ENCODE measurements at regions not wholly inside any gene's neighbourhood (a gene's known extent, or its start where the extent isn't known, plus 50 kb on each side); places are given as distances from the start of the nearest gene placed in this dataset.
A peak's percentile ranks its signal among the peaks of the same experiment; 100 is the strongest.

- no peaks in the 10 kb centered on the region for H3K9me3 Mint-ChIP-seq
These were observed 314.4 kb downstream of the PLK2 start for GRCh38 chr5:58145397-58145934.

GRCh38 chr5:58143727-58144126, 316.2 kb downstream of the PLK2 start:
- no peak overlapping the region for H3K4me3 Mint-ChIP-seq
- DNase-seq (no peak), ATAC-seq (replicated peaks) (no peak)
- no peaks in the 10 kb centered on the region for H3K27me3 Mint-ChIP-seq
- H3K36me3 Mint-ChIP-seq: no peaks in the 10 kb centered on the region
- no peak overlapping the region for H3K27ac Mint-ChIP-seq
- no peaks in the 10 kb centered on the region for H3K4me1 Mint-ChIP-seq
- no peaks in the 10 kb centered on the region for H3K9me3 Mint-ChIP-seq

More at GRCh38 chr5:58145397-58145934, 314.4 kb downstream of the PLK2 start:
- DNase-seq (no peak), ATAC-seq (replicated peaks) (no peak)
- no peak overlapping the region for H3K27ac Mint-ChIP-seq
- no peaks in the 10 kb centered on the region for H3K36me3 Mint-ChIP-seq
- H3K4me3 Mint-ChIP-seq: no peak overlapping the region
- H3K27me3 Mint-ChIP-seq: no peaks in the 10 kb centered on the region
- no peaks in the 10 kb centered on the region for H3K4me1 Mint-ChIP-seq

GRCh38 chr5:58143181-58143580, 316.7 kb downstream of the PLK2 start:
- Mint-ChIP-seq H3K4me1 (no peaks in the 10 kb centered on the region), H3K36me3 (no peaks in the 10 kb centered on the region), H3K27ac (no peak overlapping the region)

DNA sequence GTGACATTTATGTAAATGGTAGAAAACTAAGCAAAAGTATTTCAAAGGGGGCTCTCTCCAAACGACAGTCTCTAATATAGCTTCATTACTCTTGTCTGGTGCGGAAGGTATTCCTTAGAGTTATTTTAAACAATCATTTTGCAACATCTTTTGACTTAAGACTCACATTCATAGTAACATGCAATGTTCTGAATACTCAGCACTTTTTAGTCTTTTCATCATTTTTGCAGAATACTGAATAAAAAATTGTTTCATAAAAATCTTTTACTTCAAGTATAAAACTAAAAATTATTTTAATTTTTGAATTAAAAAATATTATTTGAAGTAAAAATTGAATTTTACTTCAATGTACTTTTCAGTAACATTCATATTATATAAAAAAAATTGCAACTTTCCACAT, 321.1 kb downstream of the PLK2 start:
- DNase-seq (no peak), ATAC-seq (replicated peaks) (no peak)
- Mint-ChIP-seq H3K36me3 (no peaks in the 10 kb centered on the region), H3K9me3 (no peaks in the 10 kb centered on the region), H3K27me3 (peaks cover 0 to 5% of the 10 kb centered on the region in 2 donors), H3K27ac (no peak overlapping the region), H3K4me1 (no peaks in the 10 kb centered on the region), H3K4me3 (no peak overlapping the region)

More at GRCh38 chr5:58143181-58143580, 316.7 kb downstream of the PLK2 start:
- Mint-ChIP-seq H3K27me3 (no peaks in the 10 kb centered on the region), H3K4me3 (no peak overlapping the region), H3K9me3 (no peaks in the 10 kb centered on the region)
- no peak for DNase-seq
- no peak for ATAC-seq (replicated peaks)

DNA sequence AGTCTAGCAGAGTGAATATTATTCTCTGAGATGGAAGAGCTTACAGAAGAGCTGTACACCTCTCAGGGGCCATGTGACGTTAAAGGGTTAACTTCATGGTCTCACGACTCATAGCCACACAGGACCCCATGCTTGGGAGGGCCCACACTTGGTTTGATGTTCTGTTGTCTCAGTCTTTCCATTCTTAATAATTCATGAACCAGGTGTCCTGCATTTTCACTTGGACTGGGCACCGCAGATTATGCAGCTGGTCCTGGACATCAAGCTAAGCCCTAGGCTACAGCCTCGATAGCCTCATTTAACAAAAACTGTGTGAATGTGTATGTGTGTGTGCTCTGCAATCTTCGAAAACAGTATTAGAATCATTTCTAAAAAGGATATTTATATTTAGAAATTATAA, 323.5 kb downstream of the PLK2 start:
- H3K4me1 Mint-ChIP-seq: no peaks in the 10 kb centered on the region
- DNase-seq (no peak), ATAC-seq (replicated peaks) (no peak)
- no peak overlapping the region for H3K4me3 Mint-ChIP-seq
- H3K36me3 Mint-ChIP-seq: no peaks in the 10 kb centered on the region
- no peak overlapping the region for H3K27ac Mint-ChIP-seq
- H3K27me3 Mint-ChIP-seq: peaks cover 0 to 5% of the 10 kb centered on the region in 2 donors
- no peaks in the 10 kb centered on the region for H3K9me3 Mint-ChIP-seq

GRCh38 chr5:58135571-58136335, 324.1 kb downstream of the PLK2 start:
- Mint-ChIP-seq H3K27ac (no peak overlapping the region), H3K4me3 (no peak overlapping the region), H3K27me3 (peaks cover 0 to 5% of the 10 kb centered on the region in 2 donors), H3K4me1 (no peaks in the 10 kb centered on the region), H3K9me3 (no peaks in the 10 kb centered on the region), H3K36me3 (no peaks in the 10 kb centered on the region)
- DNase-seq (no peak), ATAC-seq (replicated peaks) (peak in 1 of 2 donors; percentile 33)

DNA sequence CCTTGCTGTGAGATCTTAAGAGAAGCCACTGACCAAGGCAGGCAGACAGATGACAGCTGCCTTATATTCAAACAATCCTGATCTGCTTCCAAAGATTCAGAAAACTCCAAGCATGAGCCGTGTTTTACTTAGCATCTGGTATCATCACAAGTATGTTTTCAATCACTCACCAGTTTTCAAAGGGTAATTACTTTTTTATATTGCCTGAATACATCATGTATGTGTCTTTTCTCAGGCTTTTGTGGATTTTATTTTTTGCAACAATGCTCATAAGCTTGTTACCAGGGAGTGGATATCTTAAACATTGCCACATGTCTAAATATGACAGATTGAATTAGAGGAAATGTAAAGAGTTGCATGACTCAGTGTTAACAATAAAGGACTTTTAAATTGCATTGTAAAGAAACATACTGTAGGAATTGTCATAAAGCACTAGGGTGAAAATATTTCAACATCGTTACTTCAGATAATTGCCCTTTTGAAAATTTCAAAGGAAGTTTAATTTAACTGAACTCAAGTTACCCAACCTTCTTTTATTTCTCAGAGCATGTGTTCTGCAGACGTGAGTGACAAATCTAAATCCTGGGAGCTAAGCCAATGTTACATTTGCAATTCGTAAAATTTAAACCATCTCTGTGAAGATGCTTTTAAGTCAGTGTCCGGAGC, 326.1 kb downstream of the PLK2 start:
- DNase-seq (no peak), ATAC-seq (replicated peaks) (no peak)
- peaks cover 0 to 5% of the 10 kb centered on the region in 2 donors for H3K27me3 Mint-ChIP-seq
- H3K4me3 Mint-ChIP-seq: no peak overlapping the region
- no peaks in the 10 kb centered on the region for H3K9me3 Mint-ChIP-seq
- no peaks in the 10 kb centered on the region for H3K36me3 Mint-ChIP-seq
- no peaks in the 10 kb centered on the region for H3K4me1 Mint-ChIP-seq
- no peak overlapping the region for H3K27ac Mint-ChIP-seq

GRCh38 chr5:58133216-58133615, 326.7 kb downstream of the PLK2 start:
- Mint-ChIP-seq H3K4me3 (no peak overlapping the region), H3K36me3 (no peaks in the 10 kb centered on the region), H3K4me1 (no peaks in the 10 kb centered on the region), H3K27ac (no peak overlapping the region), H3K27me3 (peaks cover 0 to 5% of the 10 kb centered on the region in 2 donors), H3K9me3 (no peaks in the 10 kb centered on the region)
- no peak for ATAC-seq (replicated peaks)
- DNase-seq: no peak

DNA sequence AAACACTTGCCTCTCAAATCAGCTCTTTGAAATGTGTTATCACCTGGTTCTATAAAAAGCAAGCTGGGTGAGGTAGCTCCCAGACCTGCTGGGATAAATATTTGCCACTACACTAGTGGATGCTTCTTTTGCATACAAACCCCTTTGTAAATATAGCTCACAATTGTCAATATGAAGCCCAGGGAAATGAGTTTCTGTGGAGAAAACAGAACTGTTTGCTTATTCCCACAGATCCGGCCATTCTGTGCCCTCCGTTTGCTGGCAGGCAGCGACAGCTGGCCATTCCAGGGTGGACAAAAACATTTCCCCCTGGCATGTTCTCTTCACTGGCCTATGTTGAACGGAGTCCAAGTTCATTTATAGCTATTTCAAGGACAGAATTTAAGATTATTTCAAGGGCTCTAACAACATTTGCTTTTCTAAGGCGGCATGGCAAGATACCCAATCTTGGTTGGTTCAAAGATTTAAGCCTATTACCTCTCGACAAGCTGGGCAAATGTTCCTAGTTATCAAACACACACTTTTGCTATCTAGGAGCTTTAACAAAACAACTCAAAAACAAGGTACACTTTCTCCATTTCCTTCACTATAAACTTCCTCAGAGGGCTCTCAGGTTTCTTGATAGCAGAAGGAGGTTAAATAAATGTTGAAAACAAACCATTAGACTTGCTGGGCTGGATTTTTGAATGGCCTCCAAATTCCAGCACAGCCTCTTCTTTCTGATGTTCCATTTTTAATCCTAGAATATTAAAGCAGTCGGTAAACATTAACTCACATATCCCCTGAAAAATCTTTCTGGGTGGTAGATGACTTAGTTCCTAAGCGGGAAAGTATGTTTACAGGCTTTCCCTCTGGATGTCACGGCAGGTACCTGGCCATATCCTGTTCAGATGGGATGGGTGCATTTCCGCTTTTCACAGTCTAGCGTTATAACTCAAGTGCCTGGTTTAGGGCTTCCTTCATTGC, 332.3 kb downstream of the PLK2 start:
- no peak overlapping the region for H3K4me3 Mint-ChIP-seq
- ATAC-seq (replicated peaks): no peak

DNA sequence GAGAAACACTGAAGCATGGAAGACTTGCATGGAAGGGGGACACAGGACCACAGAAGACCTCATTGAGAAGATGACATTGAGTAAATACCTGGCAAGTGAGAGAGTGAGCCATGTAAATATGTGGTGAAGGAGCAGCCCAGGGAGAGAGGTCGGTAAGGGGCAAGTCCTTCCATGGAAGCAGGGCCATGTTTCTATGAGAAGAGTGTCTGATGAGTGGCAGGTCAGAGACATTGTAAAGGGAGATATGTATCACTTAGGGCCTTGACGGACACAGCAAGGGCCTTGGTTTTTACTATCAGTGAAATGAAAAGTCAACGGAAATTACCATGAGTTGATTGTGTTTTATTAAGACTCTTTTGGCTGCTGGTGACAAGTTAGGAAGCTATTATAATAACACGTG, 336.4 kb downstream of the PLK2 start:
- H3K36me3 Mint-ChIP-seq: no peaks in the 10 kb centered on the region
- DNase-seq: no peak
- peaks cover 0 to 1% of the 10 kb centered on the region in 2 donors for H3K27me3 Mint-ChIP-seq
- no peaks in the 10 kb centered on the region for H3K9me3 Mint-ChIP-seq
- ATAC-seq (replicated peaks): no peak
- H3K4me3 Mint-ChIP-seq: no peak overlapping the region
- no peaks in the 10 kb centered on the region for H3K4me1 Mint-ChIP-seq
- no peak overlapping the region for H3K27ac Mint-ChIP-seq

More for the DNA sequence above, 332.3 kb downstream of the PLK2 start:
- H3K27ac Mint-ChIP-seq: no peak overlapping the region
- no peaks in the 10 kb centered on the region for H3K4me1 Mint-ChIP-seq
- H3K27me3 Mint-ChIP-seq: no peaks in the 10 kb centered on the region
- no peak for DNase-seq
- no peaks in the 10 kb centered on the region for H3K9me3 Mint-ChIP-seq
- no peaks in the 10 kb centered on the region for H3K36me3 Mint-ChIP-seq

- ATAC-seq (replicated peaks) (no peak), DNase-seq (no peak)
- Mint-ChIP-seq H3K4me1 (no peaks in the 10 kb centered on the region), H3K36me3 (no peaks in the 10 kb centered on the region), H3K27me3 (peaks cover 0 to 4% of the 10 kb centered on the region in 2 donors), H3K4me3 (no peak overlapping the region), H3K27ac (no peak overlapping the region), H3K9me3 (no peaks in the 10 kb centered on the region)
These were observed 337.0 kb downstream of the PLK2 start for GRCh38 chr5:58122848-58123392.

DNA sequence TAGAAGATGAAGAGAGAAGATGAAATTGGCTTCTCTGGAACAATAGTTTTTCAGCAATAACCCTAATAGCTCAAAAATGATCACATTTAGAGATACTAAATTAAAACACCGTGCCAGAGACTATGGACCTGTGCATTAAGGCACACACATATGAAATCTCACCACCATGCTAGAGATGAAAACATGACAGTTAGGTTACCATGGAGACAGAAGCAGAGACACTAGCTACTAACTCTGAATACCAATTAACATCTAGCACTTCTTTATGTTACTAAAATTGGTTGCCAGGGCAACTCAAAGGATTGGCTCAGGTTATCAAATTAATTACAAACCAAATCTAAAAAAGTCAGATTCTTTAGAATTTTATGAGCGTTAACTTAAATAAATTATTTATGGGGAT, 337.7 kb downstream of the PLK2 start:
- Mint-ChIP-seq H3K36me3 (no peaks in the 10 kb centered on the region), H3K4me3 (no peak overlapping the region), H3K27ac (no peak overlapping the region), H3K4me1 (no peaks in the 10 kb centered on the region), H3K27me3 (peaks cover 0 to 4% of the 10 kb centered on the region in 2 donors), H3K9me3 (no peaks in the 10 kb centered on the region)
- ATAC-seq (replicated peaks) (no peak), DNase-seq (no peak)

DNA sequence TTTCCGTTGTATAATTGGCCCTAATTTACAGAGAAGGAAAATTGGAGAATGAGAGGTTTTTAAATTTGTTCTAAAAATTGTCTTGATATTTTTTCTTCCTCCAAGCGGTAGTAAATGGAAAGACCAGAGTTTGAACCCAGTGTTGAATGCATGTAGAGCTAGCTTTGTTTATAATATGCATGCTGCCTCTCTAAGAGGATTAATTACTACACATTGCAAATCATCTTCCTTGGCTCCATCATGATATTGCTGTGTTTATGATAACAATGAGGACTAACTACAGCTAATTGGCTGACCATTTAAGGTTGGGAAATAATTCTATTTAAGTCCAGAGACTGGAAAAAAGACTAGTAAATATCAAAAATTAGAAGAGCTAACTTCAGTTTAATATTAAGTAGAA, 338.5 kb downstream of the PLK2 start:
- Mint-ChIP-seq H3K4me3 (no peak overlapping the region), H3K27ac (no peak overlapping the region), H3K36me3 (no peaks in the 10 kb centered on the region), H3K27me3 (peaks cover 0 to 4% of the 10 kb centered on the region in 2 donors), H3K9me3 (no peaks in the 10 kb centered on the region), H3K4me1 (no peaks in the 10 kb centered on the region)
- DNase-seq (no peak), ATAC-seq (replicated peaks) (no peak)

GRCh38 chr5:58117542-58117941, 342.3 kb downstream of the PLK2 start:
- DNase-seq (no peak), ATAC-seq (replicated peaks) (no peak)
- H3K27ac Mint-ChIP-seq: no peak overlapping the region
- H3K27me3 Mint-ChIP-seq: peaks cover 0 to 4% of the 10 kb centered on the region in 2 donors
- no peaks in the 10 kb centered on the region for H3K36me3 Mint-ChIP-seq
- H3K4me3 Mint-ChIP-seq: no peak overlapping the region
- no peaks in the 10 kb centered on the region for H3K9me3 Mint-ChIP-seq
- no peaks in the 10 kb centered on the region for H3K4me1 Mint-ChIP-seq
